Trophoblast cell (in vitro differentiated cells and primary cell): ENCODE measurements at regions not wholly inside any gene's neighbourhood (a gene's known extent, or its start where the extent isn't known, plus 50 kb on each side); places are given as distances from the start of the nearest gene placed in this dataset.

Source experiments
- DNase-seq, 2 donors: peaks; one replicate each; pipeline ENCODE4 v3.0.0-alpha.2; 2016
- H2AFZ ChIP-seq: 2 replicates; pipeline ENCODE4 v1.6.1; 2013; ENCODE audit warnings: low read length, moderate library complexity, mild to moderate bottlenecking; ENCODE audit not compliant: insufficient read depth, poor library complexity
- H2AK5ac ChIP-seq: 2 replicates; pipeline ENCODE4 v1.6.1; 2013; ENCODE audit warnings: mild to moderate bottlenecking, low read length
- H2BK120ac ChIP-seq: 2 replicates; pipeline ENCODE4 v1.6.1; 2013; ENCODE audit warnings: low read length, mild to moderate bottlenecking, moderate library complexity; ENCODE audit not compliant: insufficient read depth, poor library complexity
- H2BK12ac ChIP-seq: 2 replicates; pipeline ENCODE4 v1.6.1; 2013; ENCODE audit warnings: mild to moderate bottlenecking, low read length, moderate library complexity
- H2BK5ac ChIP-seq: 2 replicates; pipeline ENCODE4 v1.6.1; 2013; ENCODE audit warnings: low read length, low read depth, moderate library complexity, mild to moderate bottlenecking; ENCODE audit not compliant: poor library complexity
- H3K14ac ChIP-seq: 2 replicates; pipeline ENCODE4 v1.6.1; 2013; ENCODE audit warnings: mild to moderate bottlenecking, low read length
- H3K18ac ChIP-seq: 2 replicates; pipeline ENCODE4 v1.6.1; 2013; ENCODE audit warnings: mild to moderate bottlenecking, low read length
- H3K23ac ChIP-seq: 2 replicates; pipeline ENCODE4 v1.6.1; 2013; ENCODE audit warnings: low read length
- H3K27ac ChIP-seq: 2 replicates; pipeline ENCODE4 v1.5.1; 2013; ENCODE audit warnings: low read depth, mild to moderate bottlenecking, inconsistent platforms, low read length, moderate library complexity
- H3K27me3 ChIP-seq: 2 replicates; pipeline ENCODE4 v1.6.1; 2013; ENCODE audit warnings: inconsistent platforms, mild to moderate bottlenecking, low read length, moderate library complexity; ENCODE audit not compliant: insufficient read depth
- H3K36me3 ChIP-seq, 2 experiments: 1 replicate in 1 of 2; 2 replicates in 1 of 2; pipeline ENCODE4 v1.6.1; 2013; ENCODE audit warnings: low read length in 2 of 2, mild to moderate bottlenecking in 2 of 2, moderate library complexity in 1 of 2; ENCODE audit not compliant: insufficient read depth in 2 of 2, control insufficient read depth in 1 of 2
- H3K4ac ChIP-seq: 2 replicates; pipeline ENCODE4 v1.6.1; 2013; ENCODE audit warnings: low read depth, mild to moderate bottlenecking, low read length, moderate library complexity
- H3K4me1 ChIP-seq, 2 experiments: 1 replicate in 1 of 2; 2 replicates in 1 of 2; pipeline ENCODE4 v1.6.1; 2013; ENCODE audit warnings: low read length in 2 of 2, mild to moderate bottlenecking in 2 of 2, moderate library complexity in 1 of 2; ENCODE audit not compliant: insufficient read depth in 2 of 2, control insufficient read depth in 1 of 2
- H3K4me2 ChIP-seq: 2 replicates; pipeline ENCODE4 v1.6.1; 2013; ENCODE audit warnings: inconsistent platforms, mild to moderate bottlenecking, low read length, moderate library complexity
- H3K4me3 ChIP-seq: 2 replicates; pipeline ENCODE4 v1.5.1; 2013; ENCODE audit warnings: mild to moderate bottlenecking, low read depth, low read length, inconsistent platforms
- H3K79me1 ChIP-seq: one replicate; pipeline ENCODE4 v1.6.1; 2013; ENCODE audit warnings: low read length
- H3K79me2 ChIP-seq: 2 replicates; pipeline ENCODE4 v1.6.1; 2013; ENCODE audit warnings: low read length, mild to moderate bottlenecking; ENCODE audit not compliant: control insufficient read depth, insufficient read depth, poor library complexity
- H3K9ac ChIP-seq: 2 replicates; pipeline ENCODE4 v1.6.1; 2013; ENCODE audit warnings: mild to moderate bottlenecking, low read length
- H3K9me3 ChIP-seq: 2 replicates; pipeline ENCODE4 v1.6.1; 2013; ENCODE audit warnings: low read depth, mild to moderate bottlenecking, control low read depth, inconsistent platforms, low read length; ENCODE audit not compliant: insufficient read depth
- H4K12ac ChIP-seq: 2 replicates; pipeline ENCODE4 v1.6.1; 2013; ENCODE audit warnings: low read depth, mild to moderate bottlenecking, low read length, moderate library complexity
- H4K8ac ChIP-seq: 2 replicates; pipeline ENCODE4 v1.6.1; 2013; ENCODE audit warnings: low read depth, mild to moderate bottlenecking, low read length, moderate library complexity
- H4K91ac ChIP-seq: one replicate; pipeline ENCODE4 v1.6.1; 2013; ENCODE audit warnings: low read depth, mild to moderate bottlenecking, low read length, moderate library complexity
- WGBS: extraction: QIAGEN DNeasy Blood & Tissue Kit; methylation state at CpG from one replicate; pipeline ENCODE4 v1.1.7; 2013; ENCODE audit warnings: missing lambda C conversion rate; ENCODE audit not compliant: insufficient read length, insufficient coverage; ENCODE audit errors: extremely low coverage; 5-methylcytosine and 5-hydroxymethylcytosine counted together

DNA sequence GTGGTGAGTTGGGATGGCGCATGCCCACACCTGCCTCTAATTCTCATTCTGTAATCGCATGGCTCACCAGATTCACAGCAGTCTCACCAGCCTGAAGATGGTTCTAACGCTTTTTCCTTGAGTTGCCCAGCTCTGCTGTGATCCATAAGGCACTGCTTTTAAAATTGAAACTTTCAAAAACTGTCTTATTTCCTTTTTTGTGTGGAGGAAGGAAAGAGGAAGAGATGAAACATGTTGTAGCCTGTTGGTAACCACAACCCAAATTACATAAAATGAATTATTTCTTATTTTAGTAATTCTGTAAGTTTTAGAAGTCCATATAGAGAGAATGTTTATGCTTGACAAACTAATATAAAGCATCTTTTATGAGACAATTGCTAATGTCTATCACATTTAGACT lies 165.4 kb downstream of the RBM43 start:
- Histone ChIP-seq H3K9me3 (no peaks in the 10 kb centered on the region), H2AFZ (peak overlapping the region; percentile 63), H3K4me2 (no peak overlapping the region), H3K27me3 (no peaks in the 10 kb centered on the region), H3K14ac (no peak overlapping the region), H3K36me3 (no peaks in the 10 kb centered on the region), H3K27ac (no peak overlapping the region), H2BK5ac (no peak overlapping the region), H4K91ac (no peak overlapping the region), H2AK5ac (no peak overlapping the region), H3K79me2 (no peaks in the 10 kb centered on the region), H2BK120ac (no peak overlapping the region), H4K8ac (no peak overlapping the region), H4K12ac (no peak overlapping the region), H3K23ac (no peak overlapping the region), H2BK12ac (no peak overlapping the region), H3K9ac (no peak overlapping the region), H3K4me1 (no peaks in the 10 kb centered on the region), H3K18ac (no peak overlapping the region), H3K79me1 (no peaks in the 10 kb centered on the region), H3K4ac (no peak overlapping the region), H3K4me3 (no peak overlapping the region)
- no peak for DNase-seq
- no CpG with 5 or more reads among the region's 3 CpGs for WGBS

DNA sequence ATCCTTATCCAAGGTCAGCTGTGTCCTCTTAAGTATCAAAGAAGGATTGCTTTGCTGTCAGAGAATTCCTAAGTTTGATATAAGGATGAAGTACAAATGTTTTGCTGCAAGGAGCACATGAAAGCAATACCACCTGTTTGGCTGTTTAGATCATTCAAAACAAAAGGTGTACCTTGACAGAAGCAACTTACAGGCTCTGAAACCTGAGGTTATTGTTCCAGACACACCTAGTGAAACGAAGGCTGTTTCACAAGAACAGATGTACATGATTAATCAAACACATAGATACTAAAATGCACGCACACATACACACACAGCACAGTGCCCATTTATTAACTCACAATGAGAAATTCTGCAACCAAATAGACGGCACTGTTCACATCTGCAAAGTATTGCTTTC lies 166.2 kb downstream of the RBM43 start:
- Histone ChIP-seq H2AK5ac (no peak overlapping the region), H3K36me3 (no peaks in the 10 kb centered on the region), H4K91ac (no peak overlapping the region), H3K23ac (no peak overlapping the region), H3K27ac (no peak overlapping the region), H2BK120ac (no peak overlapping the region), H3K79me1 (no peaks in the 10 kb centered on the region), H2AFZ (no peak overlapping the region), H2BK12ac (no peak overlapping the region), H3K14ac (no peak overlapping the region), H3K18ac (no peak overlapping the region), H4K12ac (no peak overlapping the region), H4K8ac (no peak overlapping the region), H3K4me2 (no peak overlapping the region), H3K4ac (no peak overlapping the region), H3K9ac (no peak overlapping the region), H2BK5ac (no peak overlapping the region), H3K27me3 (no peaks in the 10 kb centered on the region), H3K9me3 (no peaks in the 10 kb centered on the region), H3K4me3 (no peak overlapping the region), H3K79me2 (no peaks in the 10 kb centered on the region), H3K4me1 (no peaks in the 10 kb centered on the region)
- no CpG with 5 or more reads among the region's 3 CpGs for WGBS
- no peak for DNase-seq

DNA sequence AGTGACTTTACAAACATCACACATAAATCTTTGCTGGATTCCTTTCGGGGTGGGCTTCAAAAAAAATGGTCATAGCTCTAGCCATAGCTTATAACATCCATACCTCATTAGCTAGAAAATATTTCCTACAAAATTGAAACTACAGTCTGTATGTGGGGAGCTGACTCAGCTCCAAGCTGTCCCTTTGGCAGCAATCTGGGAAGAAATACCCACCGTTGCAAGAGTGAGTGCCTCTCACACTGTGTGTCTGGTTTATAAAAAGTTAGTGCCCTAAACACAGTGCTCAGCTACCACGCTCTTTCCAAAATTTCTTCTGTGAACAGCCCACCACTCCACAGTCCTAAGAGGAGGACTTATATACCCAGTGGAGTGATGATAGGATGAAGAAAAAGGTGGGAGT lies 170.1 kb downstream of the RBM43 start:
- H4K91ac ChIP-seq = no peak overlapping the region
- H2BK12ac ChIP-seq = no peak overlapping the region
- no peak overlapping the region for H4K8ac ChIP-seq
- H3K79me2 ChIP-seq = no peaks in the 10 kb centered on the region
- no peaks in the 10 kb centered on the region for H3K79me1 ChIP-seq
- H3K27me3 ChIP-seq = no peaks in the 10 kb centered on the region
- no peak overlapping the region for H4K12ac ChIP-seq
- H3K9me3 ChIP-seq = no peaks in the 10 kb centered on the region
- H3K4ac ChIP-seq = no peak overlapping the region
- no peaks in the 10 kb centered on the region for H3K36me3 ChIP-seq
- no peaks in the 10 kb centered on the region for H3K4me1 ChIP-seq
- no peak overlapping the region for H2AFZ ChIP-seq
- H3K14ac ChIP-seq = no peak overlapping the region
- H3K23ac ChIP-seq = no peak overlapping the region
- H3K4me3 ChIP-seq = no peak overlapping the region
- H3K4me2 ChIP-seq = no peak overlapping the region
- H3K18ac ChIP-seq = no peak overlapping the region
- no CpG with 5 or more reads among the region's 3 CpGs for WGBS
- no peak overlapping the region for H3K9ac ChIP-seq
- DNase-seq = no peak
- H2BK5ac ChIP-seq = no peak overlapping the region
- H3K27ac ChIP-seq = no peak overlapping the region
- no peak overlapping the region for H2AK5ac ChIP-seq
- H2BK120ac ChIP-seq = no peak overlapping the region

DNA sequence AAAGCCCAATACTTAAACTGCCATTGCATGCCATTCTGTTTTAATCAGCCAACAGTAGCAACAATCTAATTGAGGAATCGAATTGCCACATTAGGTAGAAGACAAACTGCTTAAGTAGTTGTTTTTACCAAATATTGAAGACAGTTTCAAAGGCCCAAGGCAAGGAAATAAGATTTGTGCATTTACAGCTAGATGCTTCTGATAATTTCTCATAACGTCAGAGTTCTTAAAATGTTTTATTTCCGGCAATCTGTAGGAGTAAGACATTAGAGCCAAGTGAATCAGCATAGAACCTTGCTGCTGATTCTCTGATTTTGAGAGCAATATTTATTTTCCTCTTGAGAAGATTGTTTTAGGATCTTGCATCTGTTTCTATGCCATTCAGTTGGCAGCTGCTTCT lies 174.3 kb downstream of the RBM43 start:
- H3K4me1 ChIP-seq = no peaks in the 10 kb centered on the region
- no peaks in the 10 kb centered on the region for H3K27me3 ChIP-seq
- no peaks in the 10 kb centered on the region for H3K79me2 ChIP-seq
- H3K14ac ChIP-seq = no peak overlapping the region
- no peak overlapping the region for H3K27ac ChIP-seq
- no peak overlapping the region for H4K8ac ChIP-seq
- H3K9ac ChIP-seq = no peak overlapping the region
- H2AK5ac ChIP-seq = no peak overlapping the region
- H4K12ac ChIP-seq = no peak overlapping the region
- no peak overlapping the region for H3K4me2 ChIP-seq
- no peak overlapping the region for H4K91ac ChIP-seq
- H3K4me3 ChIP-seq = no peak overlapping the region
- H3K4ac ChIP-seq = no peak overlapping the region
- no peak overlapping the region for H2AFZ ChIP-seq
- H2BK12ac ChIP-seq = no peak overlapping the region
- no CpG with 5 or more reads among the region's 3 CpGs for WGBS
- DNase-seq = no peak
- H3K36me3 ChIP-seq = no peaks in the 10 kb centered on the region
- H3K23ac ChIP-seq = no peak overlapping the region
- no peaks in the 10 kb centered on the region for H3K9me3 ChIP-seq
- no peaks in the 10 kb centered on the region for H3K79me1 ChIP-seq
- no peak overlapping the region for H2BK5ac ChIP-seq
- H2BK120ac ChIP-seq = no peak overlapping the region
- no peak overlapping the region for H3K18ac ChIP-seq
